ENCODE measurements at regions not wholly inside any gene's neighbourhood (a gene's known extent, or its start where the extent isn't known, plus 50 kb on each side); places are given as distances from the start of the nearest gene placed in this dataset.

- TF ChIP-seq ZBTB34 (CRISPR knock-in tag; IDR thresholded peaks at IDR 0.05) (no peak), ZBTB7A (CRISPR knock-in tag; IDR thresholded peaks at IDR 0.05) (no peak), GATAD1 (CRISPR knock-in tag; IDR thresholded peaks at IDR 0.05) (no peak), ZBTB49 (CRISPR knock-in tag; IDR thresholded peaks at IDR 0.05; ENCODE audit: borderline replicate concordance) (no peak), MLLT10 (CRISPR knock-in tag; IDR thresholded peaks at IDR 0.05) (no peak)
These were observed 55.1 kb upstream of the PIK3C2G start (continued) for GRCh38 chr12:18206198-18206597.

GRCh38 chr12:18204053-18204452 lies 57.3 kb upstream of the PIK3C2G start:
- Histone ChIP-seq H3K4me3 (replicated peaks in 1 of 3; ENCODE audit: insufficient read depth in 1 of 3, low read depth in 2 of 3, low read length in 3 of 3) (no peak overlapping the region), H3K79me2 (ENCODE audit: insufficient read depth, low read length) (no peaks in the 10 kb centered on the region), H3K27ac (ENCODE audit: extremely low read length, insufficient read depth, low read length) (no peak overlapping the region), H3K9me3 (ENCODE audit: low read length) (no peaks in the 10 kb centered on the region), H3K27me3 (ENCODE audit: control insufficient read depth in 1 of 2, insufficient read depth in 2 of 2, low read length in 2 of 2) (no peaks in the 10 kb centered on the region), H3K36me3 (replicated peaks in 1 of 2; ENCODE audit: control insufficient read depth in 1 of 2, insufficient read depth in 2 of 2, low read length in 2 of 2) (no peaks in the 10 kb centered on the region), H4K20me1 (ENCODE audit: insufficient read depth, low read length) (no peaks in the 10 kb centered on the region), H3K4me1 (ENCODE audit: insufficient read depth, low read length) (no peaks in the 10 kb centered on the region), H3K9ac (ENCODE audit: insufficient read depth, low read depth, low read length) (no peak overlapping the region), H3K4me2 (ENCODE audit: low read depth, low read length) (no peak overlapping the region), H2AFZ (ENCODE audit: low read length) (no peak overlapping the region)
- no TSS peak for BruUV-seq (replicated peaks)
- no peak for ATAC-seq
- ChIA-PET POLR2A (no interaction called here), CTCF (ENCODE audit: low intra/inter-chr PET ratio, low total read pairs) (no interaction called here)
- intact Hi-C loops (cut with micrococcal nuclease; ENCODE audit: unreplicated experiment) (no loop called here), in situ Hi-C loops (cut with HindIII; ENCODE audit: extremely low pct_ligation_motif_present, low pct_unique_long_range_greater_than_20kb) (no loop called here)
- no peak for TF ChIP-seq ZNF703 (CRISPR knock-in tag; IDR thresholded peaks at IDR 0.05; ENCODE audit: borderline replicate concordance)
- TF ChIP-seq KAT8 (CRISPR knock-in tag; IDR thresholded peaks at IDR 0.05) = no peak
- no peak for TF ChIP-seq E2F5 (CRISPR knock-in tag; conservative IDR thresholded peaks at IDR 0.05)
- TF ChIP-seq HHEX (CRISPR knock-in tag; IDR thresholded peaks at IDR 0.05) = no peak
- no peak for TF ChIP-seq ZBTB38 (CRISPR knock-in tag; IDR thresholded peaks at IDR 0.05)
- TF ChIP-seq MXD1 (CRISPR knock-in tag; IDR thresholded peaks at IDR 0.05) = no peak
- DNase-seq (ENCODE audit: low spot score) = no peak
- no peak for FAIRE-seq
- 42% methylated on average over 4 of the region's 4 CpGs for WGBS (ENCODE audit: low lambda C conversion rate)

Data from HepG2 (cell line).